Keratinocyte (primary cell): ENCODE measurements at regions not wholly inside any gene's neighbourhood (a gene's known extent, or its start where the extent isn't known, plus 50 kb on each side); places are given as distances from the start of the nearest gene placed in this dataset.

Experiments used
- DNase-seq: peaks from one replicate; pipeline ENCODE4 v3.0.0-alpha.2; 2011; ENCODE audit warnings: low read depth, missing footprints, low spot score
- FAIRE-seq: peaks from 2 replicates; lab custom pipeline; 2011; peaks lifted over from hg19 to GRCh38; lab: Jason Lieb, UNC
- H2AFZ ChIP-seq: 2 replicates; pipeline ENCODE4 v1.6.0; 2012; ENCODE audit warnings: low read length, control low read depth, inconsistent platforms; ENCODE audit not compliant: control insufficient read depth
- H3K27ac ChIP-seq: 2 replicates; pipeline ENCODE4 v1.5.1; 2011; ENCODE audit warnings: low read length; ENCODE audit not compliant: control insufficient read depth, insufficient read depth
- H3K27me3 ChIP-seq: 3 replicates; pipeline ENCODE4 v1.6.0; 2011; ENCODE audit warnings: low read length; ENCODE audit not compliant: control insufficient read depth, insufficient read depth; ENCODE audit errors: extremely low read depth
- H3K36me3 ChIP-seq, 2 experiments: 2 replicates in 1 of 2; 3 replicates in 1 of 2; pipeline ENCODE4 v1.5.1; 2011; ENCODE audit warnings: low read length in 2 of 2, mild to moderate bottlenecking in 1 of 2; ENCODE audit not compliant: control insufficient read depth in 2 of 2, insufficient read depth in 2 of 2; ENCODE audit errors: extremely low read depth in 1 of 2
- H3K4me1 ChIP-seq: 3 replicates; pipeline ENCODE4 v1.5.1; 2011; ENCODE audit warnings: low read length; ENCODE audit not compliant: control insufficient read depth, insufficient read depth; ENCODE audit errors: extremely low read depth
- H3K4me2 ChIP-seq: 3 replicates; pipeline ENCODE4 v1.6.0; 2011; ENCODE audit warnings: low read depth, low read length; ENCODE audit not compliant: control insufficient read depth, insufficient read depth; ENCODE audit errors: extremely low read depth
- H3K4me3 ChIP-seq, 3 experiments: fragments of 200-600 bp in 1 of 3; sonication (generic) in 1 of 3; 2 replicates in 2 of 3; 3 replicates in 1 of 3; pipeline ENCODE4 v1.5.1; 2011 to 2016; ENCODE audit warnings: low read length in 3 of 3, mild to moderate bottlenecking in 3 of 3, control low read depth in 2 of 3, inconsistent platforms in 1 of 3, low read depth in 1 of 3, mixed read lengths in 1 of 3, mixed run types in 1 of 3, moderate library complexity in 1 of 3; ENCODE audit not compliant: control insufficient read depth in 2 of 3, insufficient read depth in 2 of 3; ENCODE audit errors: extremely low read depth in 1 of 3
- H3K79me2 ChIP-seq: 2 replicates; pipeline ENCODE4 v1.6.0; 2012; ENCODE audit warnings: low read length; ENCODE audit not compliant: control insufficient read depth, insufficient read depth
- H3K9ac ChIP-seq: 3 replicates; pipeline ENCODE4 v1.6.0; 2011; ENCODE audit warnings: low read length; ENCODE audit not compliant: control insufficient read depth, insufficient read depth; ENCODE audit errors: extremely low read depth
- H3K9me1 ChIP-seq: 3 replicates; pipeline ENCODE4 v1.6.0; 2011; ENCODE audit warnings: low read length; ENCODE audit not compliant: control insufficient read depth, insufficient read depth; ENCODE audit errors: extremely low read depth
- H3K9me3 ChIP-seq: 2 replicates; pipeline ENCODE4 v1.5.1; 2012; ENCODE audit warnings: low read depth, low read length; ENCODE audit not compliant: control insufficient read depth
- H4K20me1 ChIP-seq: 3 replicates; pipeline ENCODE4 v1.6.0; 2011; ENCODE audit warnings: low read length; ENCODE audit not compliant: control insufficient read depth, insufficient read depth; ENCODE audit errors: extremely low read depth
- EZH2 ChIP-seq: IDR thresholded peaks from one replicate; pipeline ENCODE4 v1.6.1; 2012; ENCODE audit warnings: inconsistent platforms, mild to moderate bottlenecking, low read length, moderate library complexity
- dilution Hi-C: fragments of 300-500 bp; cut with MboI; formaldehyde crosslinking; loops from one replicate; pipeline ENCODE4 v1.7.0; 2020; ENCODE audit warnings: low sequenced_read_pairs; ENCODE audit not compliant: extremely low pct_ligation_motif_present
- TF ChIP-seq, protein P1 (sequence below), 3 experiments: IDR thresholded peaks in 1 of 3; conservative IDR thresholded peaks in 1 of 3; optimal IDR thresholded peaks in 1 of 3; 2 replicates in 2 of 3; 3 replicates in 1 of 3; pipeline versions ENCODE3 to v1.5.1; 2011; ENCODE audit warnings: low read length in 3 of 3, mild to moderate bottlenecking in 3 of 3, moderate library complexity in 2 of 3, control low read depth in 1 of 3, inconsistent platforms in 1 of 3; ENCODE audit not compliant: insufficient read depth in 2 of 3; ENCODE audit errors: extremely low read depth in 1 of 3

DNA sequence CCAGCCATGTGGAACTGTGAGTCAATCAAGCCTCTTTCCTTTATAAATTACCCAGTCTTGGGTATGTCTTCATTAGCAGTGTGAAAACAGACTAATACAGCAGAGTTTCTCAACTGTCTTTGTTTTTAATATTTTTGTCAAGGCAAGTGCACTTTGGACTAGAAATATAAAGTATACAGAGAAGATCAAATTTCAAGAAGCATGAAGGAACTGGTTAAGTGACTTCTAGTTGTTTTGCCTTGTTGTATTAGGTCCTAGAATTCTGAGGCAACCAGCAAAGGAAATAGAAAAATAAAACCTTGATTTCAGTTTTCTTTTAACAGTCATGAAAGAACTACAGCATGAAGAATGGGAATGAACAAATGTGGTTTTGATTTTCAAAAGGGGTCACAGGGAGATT is 131.1 kb upstream of the PTGFR start:
- no peaks in the 10 kb centered on the region for H3K27me3 ChIP-seq
- H3K36me3 ChIP-seq, result no peaks in the 10 kb centered on the region
- H3K9ac ChIP-seq, result no peak overlapping the region
- no peak overlapping the region for H3K4me3 ChIP-seq
- H2AFZ ChIP-seq, result no peak overlapping the region
- no peak overlapping the region for H3K4me2 ChIP-seq
- no peak for TF ChIP-seq EZH2
- TF ChIP-seq, protein P1, sequence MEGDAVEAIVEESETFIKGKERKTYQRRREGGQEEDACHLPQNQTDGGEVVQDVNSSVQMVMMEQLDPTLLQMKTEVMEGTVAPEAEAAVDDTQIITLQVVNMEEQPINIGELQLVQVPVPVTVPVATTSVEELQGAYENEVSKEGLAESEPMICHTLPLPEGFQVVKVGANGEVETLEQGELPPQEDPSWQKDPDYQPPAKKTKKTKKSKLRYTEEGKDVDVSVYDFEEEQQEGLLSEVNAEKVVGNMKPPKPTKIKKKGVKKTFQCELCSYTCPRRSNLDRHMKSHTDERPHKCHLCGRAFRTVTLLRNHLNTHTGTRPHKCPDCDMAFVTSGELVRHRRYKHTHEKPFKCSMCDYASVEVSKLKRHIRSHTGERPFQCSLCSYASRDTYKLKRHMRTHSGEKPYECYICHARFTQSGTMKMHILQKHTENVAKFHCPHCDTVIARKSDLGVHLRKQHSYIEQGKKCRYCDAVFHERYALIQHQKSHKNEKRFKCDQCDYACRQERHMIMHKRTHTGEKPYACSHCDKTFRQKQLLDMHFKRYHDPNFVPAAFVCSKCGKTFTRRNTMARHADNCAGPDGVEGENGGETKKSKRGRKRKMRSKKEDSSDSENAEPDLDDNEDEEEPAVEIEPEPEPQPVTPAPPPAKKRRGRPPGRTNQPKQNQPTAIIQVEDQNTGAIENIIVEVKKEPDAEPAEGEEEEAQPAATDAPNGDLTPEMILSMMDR (optimal IDR thresholded peaks at IDR 0.05 in 1 of 3, IDR thresholded peaks at IDR 0.05 in 1 of 3, conservative IDR thresholded peaks at IDR 0.05 in 1 of 3; ENCODE audit: extremely low read depth in 1 of 3, insufficient read depth in 2 of 3, low read length in 3 of 3), result no peak
- H3K4me1 ChIP-seq, result no peaks in the 10 kb centered on the region
- DNase-seq, result no peak
- H4K20me1 ChIP-seq, result no peaks in the 10 kb centered on the region
- no peaks in the 10 kb centered on the region for H3K79me2 ChIP-seq
- H3K9me1 ChIP-seq, result no peaks in the 10 kb centered on the region
- H3K9me3 ChIP-seq, result no peaks in the 10 kb centered on the region
- no peak for FAIRE-seq
- no peak overlapping the region for H3K27ac ChIP-seq
- dilution Hi-C loops, result no loop called here

DNA sequence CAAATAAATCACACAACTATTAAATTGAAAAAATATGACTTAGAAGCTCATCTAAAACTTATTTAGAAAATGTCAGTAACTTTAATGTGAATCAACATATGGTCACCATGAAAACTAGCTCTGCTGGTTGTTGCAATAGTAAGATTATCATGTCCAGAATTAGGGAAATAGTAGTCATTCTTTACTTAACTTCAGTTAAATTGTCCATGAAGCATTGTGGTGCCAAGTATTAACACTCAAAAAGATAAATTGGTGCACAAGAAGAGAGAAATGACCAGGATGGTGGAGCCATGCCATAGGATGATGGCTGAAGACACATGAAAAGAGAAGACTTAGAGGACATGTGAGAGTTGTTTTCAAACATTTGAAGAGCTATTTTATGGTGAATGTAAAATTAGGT is 130.2 kb upstream of the PTGFR start:
- H4K20me1 ChIP-seq, result no peaks in the 10 kb centered on the region
- no peak overlapping the region for H3K27ac ChIP-seq
- no peaks in the 10 kb centered on the region for H3K9me3 ChIP-seq
- no peaks in the 10 kb centered on the region for H3K36me3 ChIP-seq
- H3K9me1 ChIP-seq, result no peaks in the 10 kb centered on the region
- FAIRE-seq (no peak), DNase-seq (no peak)
- no peak overlapping the region for H3K9ac ChIP-seq
- no peak for TF ChIP-seq EZH2
- TF ChIP-seq, protein P1 (optimal IDR thresholded peaks at IDR 0.05 in 1 of 3, IDR thresholded peaks at IDR 0.05 in 1 of 3, conservative IDR thresholded peaks at IDR 0.05 in 1 of 3; ENCODE audit: extremely low read depth in 1 of 3, insufficient read depth in 2 of 3, low read length in 3 of 3), result no peak
- no peak overlapping the region for H3K4me2 ChIP-seq
- H3K79me2 ChIP-seq, result no peaks in the 10 kb centered on the region
- no peak overlapping the region for H2AFZ ChIP-seq
- no peak overlapping the region for H3K4me3 ChIP-seq
- dilution Hi-C loops, result no loop called here
- no peaks in the 10 kb centered on the region for H3K27me3 ChIP-seq
- no peaks in the 10 kb centered on the region for H3K4me1 ChIP-seq
